ENCODE measurements at regions not wholly inside any gene's neighbourhood (a gene's known extent, or its start where the extent isn't known, plus 50 kb on each side); places are given as distances from the start of the nearest gene placed in this dataset.

DNA sequence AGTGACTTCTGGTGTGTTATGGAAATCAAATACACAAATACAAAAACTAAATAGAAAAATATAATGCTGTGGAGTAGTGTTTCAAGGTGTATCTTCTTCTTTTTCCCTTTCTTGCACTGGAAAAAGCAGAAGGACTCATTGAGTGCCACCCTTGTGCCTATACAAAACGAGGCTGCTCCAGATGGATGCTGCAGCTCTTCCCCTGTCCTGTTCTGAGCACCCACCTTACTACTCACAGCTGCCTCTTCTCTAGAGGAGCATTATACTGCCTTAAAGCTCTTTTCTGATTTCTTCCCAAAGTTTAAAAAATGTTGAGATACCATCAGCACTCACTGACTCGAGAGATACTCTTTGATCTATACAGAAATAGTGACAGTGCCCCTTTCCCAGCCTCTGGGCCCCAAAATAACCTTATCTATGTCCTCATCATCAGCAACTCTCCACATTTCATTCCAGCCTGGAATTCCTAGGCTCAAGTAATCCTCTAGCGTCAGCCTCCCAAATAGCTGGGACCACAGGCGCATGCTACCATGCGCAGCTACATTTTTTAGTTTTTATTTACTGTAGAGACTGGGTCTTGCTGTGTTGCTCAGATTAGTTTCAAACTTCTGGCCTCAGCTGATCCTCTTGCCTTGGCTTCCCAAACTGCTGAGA is 1356.1 kb upstream of the NRXN1 start:
- Histone ChIP-seq H3K27ac (ENCODE audit: low read depth, low read length) (no peak overlapping the region), H3F3A (ENCODE audit: control insufficient read depth, insufficient read depth) (no peaks in the 10 kb centered on the region)

DNA sequence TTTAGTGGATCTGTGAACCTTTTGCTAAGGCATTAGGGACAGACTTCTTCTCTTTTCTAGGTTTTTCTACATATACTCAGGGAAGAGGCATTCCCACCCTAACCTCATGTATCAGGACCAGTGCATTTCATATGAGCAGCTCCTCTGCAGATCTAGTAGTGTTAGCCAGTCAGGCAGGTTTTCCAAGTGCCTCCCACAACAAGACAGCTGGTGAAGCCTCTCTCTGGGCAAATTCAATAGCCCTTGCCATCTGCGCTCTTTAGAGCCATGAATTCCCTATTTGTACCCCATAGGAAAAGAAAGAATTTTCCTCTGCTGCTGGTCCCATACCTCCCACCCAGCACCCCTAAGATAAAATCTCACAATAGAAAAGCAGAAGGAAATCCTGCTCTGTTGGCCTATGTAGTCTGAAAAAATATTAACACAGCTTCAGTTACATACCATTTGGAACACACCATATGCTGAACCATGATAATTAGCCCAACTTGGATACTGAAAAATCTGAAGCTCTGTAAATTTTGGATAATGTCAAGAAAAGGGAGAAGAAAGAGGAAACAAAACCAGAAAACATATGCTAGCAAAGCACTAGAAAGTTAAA is 1354.6 kb upstream of the NRXN1 start:
- Histone ChIP-seq H3K27ac (ENCODE audit: low read depth, low read length) (no peak overlapping the region), H3K4me1 (ENCODE audit: control insufficient read depth, low read length) (no peaks in the 10 kb centered on the region), H3K9me2 (replicated peaks; ENCODE audit: control insufficient read depth, low read length) (no peaks in the 10 kb centered on the region), H3K27me3 (ENCODE audit: control insufficient read depth, low read length) (no peaks in the 10 kb centered on the region), H3K4me3 (ENCODE audit: low read length) (no peak overlapping the region), H3K36me3 (ENCODE audit: control insufficient read depth, low read length) (no peaks in the 10 kb centered on the region), H4K20me1 (ENCODE audit: control insufficient read depth, insufficient read depth, low read depth, low read length) (no peaks in the 10 kb centered on the region), H3F3A (ENCODE audit: control insufficient read depth, insufficient read depth) (no peaks in the 10 kb centered on the region), H3K4me2 (ENCODE audit: low read length) (no peak overlapping the region), H3K79me2 (ENCODE audit: control insufficient read depth, low read length) (no peaks in the 10 kb centered on the region), H3K9me3 (ENCODE audit: control insufficient read depth, insufficient read depth, low read length) (no peaks in the 10 kb centered on the region)
- no peak for TF ChIP-seq EZH2phosphoT487 (IDR thresholded peaks at IDR 0.05; ENCODE audit: borderline replicate concordance, low read length)

More for the DNA sequence above, 1356.1 kb upstream of the NRXN1 start:
- Histone ChIP-seq H3K4me2 (ENCODE audit: low read length) (no peak overlapping the region), H3K9me2 (replicated peaks; ENCODE audit: control insufficient read depth, low read length) (no peaks in the 10 kb centered on the region), H3K36me3 (ENCODE audit: control insufficient read depth, low read length) (no peaks in the 10 kb centered on the region), H4K20me1 (ENCODE audit: control insufficient read depth, insufficient read depth, low read depth, low read length) (no peaks in the 10 kb centered on the region), H3K79me2 (ENCODE audit: control insufficient read depth, low read length) (no peaks in the 10 kb centered on the region), H3K9me3 (ENCODE audit: control insufficient read depth, insufficient read depth, low read length) (no peaks in the 10 kb centered on the region), H3K4me1 (ENCODE audit: control insufficient read depth, low read length) (no peaks in the 10 kb centered on the region), H3K4me3 (ENCODE audit: low read length) (no peak overlapping the region), H3K27me3 (ENCODE audit: control insufficient read depth, low read length) (no peaks in the 10 kb centered on the region)
- no peak for TF ChIP-seq EZH2phosphoT487 (IDR thresholded peaks at IDR 0.05; ENCODE audit: borderline replicate concordance, low read length)
- TF ChIP-seq, protein P1, sequence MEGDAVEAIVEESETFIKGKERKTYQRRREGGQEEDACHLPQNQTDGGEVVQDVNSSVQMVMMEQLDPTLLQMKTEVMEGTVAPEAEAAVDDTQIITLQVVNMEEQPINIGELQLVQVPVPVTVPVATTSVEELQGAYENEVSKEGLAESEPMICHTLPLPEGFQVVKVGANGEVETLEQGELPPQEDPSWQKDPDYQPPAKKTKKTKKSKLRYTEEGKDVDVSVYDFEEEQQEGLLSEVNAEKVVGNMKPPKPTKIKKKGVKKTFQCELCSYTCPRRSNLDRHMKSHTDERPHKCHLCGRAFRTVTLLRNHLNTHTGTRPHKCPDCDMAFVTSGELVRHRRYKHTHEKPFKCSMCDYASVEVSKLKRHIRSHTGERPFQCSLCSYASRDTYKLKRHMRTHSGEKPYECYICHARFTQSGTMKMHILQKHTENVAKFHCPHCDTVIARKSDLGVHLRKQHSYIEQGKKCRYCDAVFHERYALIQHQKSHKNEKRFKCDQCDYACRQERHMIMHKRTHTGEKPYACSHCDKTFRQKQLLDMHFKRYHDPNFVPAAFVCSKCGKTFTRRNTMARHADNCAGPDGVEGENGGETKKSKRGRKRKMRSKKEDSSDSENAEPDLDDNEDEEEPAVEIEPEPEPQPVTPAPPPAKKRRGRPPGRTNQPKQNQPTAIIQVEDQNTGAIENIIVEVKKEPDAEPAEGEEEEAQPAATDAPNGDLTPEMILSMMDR (IDR thresholded peaks at IDR 0.05; ENCODE audit: low read depth, low read length, poor library complexity, severe bottlenecking) = no peak

DNA sequence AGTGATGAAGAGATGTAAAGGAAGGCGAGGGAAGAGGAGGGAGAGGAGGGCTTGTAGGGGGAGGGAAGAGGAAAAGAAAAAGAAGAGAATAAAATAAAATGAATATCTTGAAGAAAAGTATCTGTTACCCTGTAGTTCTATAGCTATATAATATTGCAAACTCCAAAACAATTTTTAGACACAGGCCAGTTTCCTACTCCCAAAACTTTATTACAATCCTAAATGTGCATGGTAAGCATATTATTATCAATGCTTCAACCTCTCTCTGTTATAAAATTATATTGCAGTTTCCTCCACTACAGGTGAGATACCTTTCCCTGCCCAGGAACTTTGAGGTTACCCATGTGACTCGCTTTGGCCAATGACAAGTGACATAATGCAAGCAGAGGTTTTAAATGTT is 1351.6 kb upstream of the NRXN1 start:
- no peaks in the 10 kb centered on the region for H3K79me2 ChIP-seq (ENCODE audit: control insufficient read depth, low read length)
- no peaks in the 10 kb centered on the region for H4K20me1 ChIP-seq (ENCODE audit: control insufficient read depth, insufficient read depth, low read depth, low read length)
- H3K4me2 ChIP-seq (ENCODE audit: low read length) = no peak overlapping the region
- H3K9me3 ChIP-seq (ENCODE audit: control insufficient read depth, insufficient read depth, low read length) = no peaks in the 10 kb centered on the region
- H3K27me3 ChIP-seq (ENCODE audit: control insufficient read depth, low read length) = no peaks in the 10 kb centered on the region
- H3F3A ChIP-seq (ENCODE audit: control insufficient read depth, insufficient read depth) = no peaks in the 10 kb centered on the region
- no peak overlapping the region for H3K4me3 ChIP-seq (ENCODE audit: low read length)
- no peak overlapping the region for H3K27ac ChIP-seq (ENCODE audit: low read depth, low read length)
- H3K36me3 ChIP-seq (ENCODE audit: control insufficient read depth, low read length) = no peaks in the 10 kb centered on the region
- H3K4me1 ChIP-seq (ENCODE audit: control insufficient read depth, low read length) = no peaks in the 10 kb centered on the region
- TF ChIP-seq EZH2phosphoT487 (IDR thresholded peaks at IDR 0.05; ENCODE audit: borderline replicate concordance, low read length) = no peak
- TF ChIP-seq, protein P1 (IDR thresholded peaks at IDR 0.05; ENCODE audit: low read depth, low read length, poor library complexity, severe bottlenecking) = no peak
- H3K9me2 ChIP-seq (replicated peaks; ENCODE audit: control insufficient read depth, low read length) = no peaks in the 10 kb centered on the region

DNA sequence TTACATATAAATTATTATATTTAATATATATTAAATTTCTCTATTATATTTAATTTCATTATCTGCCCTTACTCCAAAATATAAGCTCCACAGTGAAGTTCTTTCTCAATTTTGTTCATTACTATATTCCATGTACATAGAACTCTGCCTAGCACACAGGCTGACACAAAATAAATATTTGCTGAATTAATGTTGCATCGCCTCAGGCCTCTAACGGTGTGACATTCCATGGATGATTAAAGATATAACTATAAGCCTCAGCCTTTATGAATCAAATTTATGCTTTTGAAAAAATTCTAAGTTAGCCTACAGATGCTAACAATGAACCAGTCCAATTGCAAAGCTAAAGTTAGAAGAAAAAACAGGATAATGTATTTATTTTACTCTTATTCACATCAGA is 1337.2 kb upstream of the NRXN1 start:
- Histone ChIP-seq H3K27me3 (ENCODE audit: control insufficient read depth, low read length) (no peaks in the 10 kb centered on the region), H3K27ac (ENCODE audit: low read depth, low read length) (no peak overlapping the region), H3K9me3 (ENCODE audit: control insufficient read depth, insufficient read depth, low read length) (no peaks in the 10 kb centered on the region), H3K36me3 (ENCODE audit: control insufficient read depth, low read length) (no peaks in the 10 kb centered on the region), H3K4me2 (ENCODE audit: low read length) (no peak overlapping the region), H3F3A (ENCODE audit: control insufficient read depth, insufficient read depth) (no peaks in the 10 kb centered on the region), H3K4me3 (ENCODE audit: low read length) (no peak overlapping the region), H4K20me1 (ENCODE audit: control insufficient read depth, insufficient read depth, low read depth, low read length) (no peaks in the 10 kb centered on the region), H3K4me1 (ENCODE audit: control insufficient read depth, low read length) (no peaks in the 10 kb centered on the region), H3K79me2 (ENCODE audit: control insufficient read depth, low read length) (no peaks in the 10 kb centered on the region), H3K9me2 (replicated peaks; ENCODE audit: control insufficient read depth, low read length) (no peaks in the 10 kb centered on the region)
- TF ChIP-seq EZH2phosphoT487 (IDR thresholded peaks at IDR 0.05; ENCODE audit: borderline replicate concordance, low read length) = no peak
- TF ChIP-seq, protein P1 (IDR thresholded peaks at IDR 0.05; ENCODE audit: low read depth, low read length, poor library complexity, severe bottlenecking) = no peak

Data from DOHH2 (cell line).